K562 (cell line): ENCODE measurements at regions not wholly inside any gene's neighbourhood (a gene's known extent, or its start where the extent isn't known, plus 50 kb on each side); places are given as distances from the start of the nearest gene placed in this dataset.

Source experiments
- ATAC-seq: fragments of 200-7000 bp; cut with Tn5 transposase; 3 replicates; pipeline ENCODE4 v1.9.1; 2020; ENCODE audit warnings: moderate library complexity
- BruUV-seq: library from RNA; stranded (reverse); fragments of 400-500 nt; replicated peaks from 2 replicates; lab custom pipeline; 2021; lab: Mats Ljungman, UMichigan
- CTCF ChIA-PET: fragments of 300-600 bp; formaldehyde crosslinking; extraction: SDS; loops from one replicate; lab custom pipeline; 2021; ENCODE audit warnings: low intra/inter-chr PET ratio; lab: Yijun Ruan, JAX
- POLR2A ChIA-PET: fragments of 300-600, 350-650 bp; sonication (Branson Sonifier 250); formaldehyde crosslinking; extraction: SDS; loops from one replicate; lab custom pipeline; 2021; ENCODE audit warnings: antibody characterized with exemption, inconsistent platforms; lab: Yijun Ruan, JAX
- DNase-seq, 4 experiments: peaks; one replicate each; pipeline versions ENCODE4 v3.0.0 to v3.0.0-alpha.2; 2011 to 2018; ENCODE audit warnings: low spot score in 3 of 4, mixed read lengths in 3 of 4; ENCODE audit errors: extremely low read depth in 1 of 4
- FAIRE-seq: peaks from 2 replicates; lab custom pipeline; 2011; peaks lifted over from hg19 to GRCh38; lab: Jason Lieb, UNC
- H2AFZ ChIP-seq: 2 replicates; pipeline ENCODE4 v1.6.0; 2011; ENCODE audit warnings: low read depth, low read length, control low read depth, inconsistent platforms
- H3K27ac ChIP-seq: fragments of 200-600 bp; 3 replicates; pipeline ENCODE4 v1.8.0; 2011; ENCODE audit warnings: low read depth, mild to moderate bottlenecking, control low read depth, inconsistent platforms, low read length, moderate library complexity, mixed read lengths; ENCODE audit errors: extremely low read depth
- H3K27me3 ChIP-seq, 2 experiments: fragments of 300-600 bp in 1 of 2; 2 replicates in 1 of 2; 3 replicates in 1 of 2; pipeline versions ENCODE4 v1.6.0 to v1.8.0; 2011; ENCODE audit warnings: inconsistent platforms in 2 of 2, low read length in 2 of 2, mild to moderate bottlenecking in 1 of 2, mixed read lengths in 1 of 2, moderate library complexity in 1 of 2; ENCODE audit not compliant: control insufficient read depth in 2 of 2, insufficient read depth in 2 of 2
- H3K36me3 ChIP-seq: fragments of 300-600 bp; 3 replicates; pipeline ENCODE4 v1.8.0; 2011; ENCODE audit warnings: mild to moderate bottlenecking, low read length, inconsistent platforms; ENCODE audit not compliant: control insufficient read depth, insufficient read depth
- H3K4me1 ChIP-seq, 2 experiments: fragments of 200-600 bp in 1 of 2; replicated peaks in 1 of 2; 2 replicates in 1 of 2; 3 replicates in 1 of 2; pipeline versions ENCODE4 v1.5.1 to v1.8.0; 2011; ENCODE audit warnings: inconsistent platforms in 2 of 2, low read length in 2 of 2, mild to moderate bottlenecking in 1 of 2, mixed read lengths in 1 of 2, moderate library complexity in 1 of 2; ENCODE audit not compliant: control insufficient read depth in 2 of 2, insufficient read depth in 2 of 2
- H3K4me2 ChIP-seq: 2 replicates; pipeline ENCODE4 v1.6.1; 2011; ENCODE audit warnings: low read length, control low read depth, inconsistent platforms, mixed read lengths; ENCODE audit not compliant: insufficient read depth
- H3K4me3 ChIP-seq: fragments of 200-600 bp; sonication (generic), shearing (Covaris generic); 2 replicates; pipeline ENCODE4 v1.5.1; 2016; ENCODE audit warnings: control low read depth, inconsistent platforms
- H3K79me2 ChIP-seq: fragments of 200-600 bp; 3 replicates; pipeline ENCODE4 v1.8.0; 2011; ENCODE audit warnings: low read length, inconsistent platforms; ENCODE audit not compliant: control insufficient read depth, insufficient read depth
- H3K9ac ChIP-seq, 2 experiments: 2 replicates each; pipeline versions ENCODE4 v1.6.0 to v1.6.1; 2011; ENCODE audit warnings: low read depth in 2 of 2, low read length in 2 of 2, control low read depth in 1 of 2, inconsistent platforms in 1 of 2, mild to moderate bottlenecking in 1 of 2, mixed read lengths in 1 of 2; ENCODE audit not compliant: insufficient read depth in 1 of 2
- H3K9me1 ChIP-seq: one replicate; pipeline ENCODE4 v1.6.0; 2011; ENCODE audit warnings: inconsistent platforms, mild to moderate bottlenecking, low read length, moderate library complexity; ENCODE audit not compliant: control insufficient read depth, insufficient read depth
- H3K9me3 ChIP-seq: replicated peaks from 2 replicates; pipeline ENCODE4 v1.5.1; 2011; ENCODE audit warnings: low read depth, low read length, inconsistent platforms; ENCODE audit not compliant: control insufficient read depth, insufficient read depth
- H4K20me1 ChIP-seq: replicated peaks from 2 replicates; pipeline ENCODE4 v1.6.1; 2011; ENCODE audit warnings: low read length, inconsistent platforms, mixed read lengths; ENCODE audit not compliant: control insufficient read depth, insufficient read depth
- CEBPG ChIP-seq, 3 experiments: fragments of 200-800 bp in 1 of 3; sonication (Bioruptor generic) in 1 of 3; sonication (generic) in 1 of 3; formaldehyde crosslinking in 1 of 3; IDR thresholded peaks in 2 of 3; conservative IDR thresholded peaks in 1 of 3; 2 replicates each; pipeline versions ENCODE4 v1.6.1 to v1.8.0; 2016 to 2022; ENCODE audit warnings: missing compliant biosample characterization in 2 of 3, missing genetic modification characterization in 2 of 3, mild to moderate bottlenecking in 1 of 3, missing genetic modification reagents in 1 of 3
- FOSL1 ChIP-seq: fragments of 200-800 bp; sonication (Bioruptor generic); conservative IDR thresholded peaks from 2 replicates; pipeline ENCODE4 v1.6.1; 2016; ENCODE audit warnings: missing genetic modification characterization, missing compliant biosample characterization
- KDM1A ChIP-seq, 2 experiments: fragments of 450-650 bp; IDR thresholded peaks; 2 replicates each; pipeline ENCODE4 v1.6.1; 2016; ENCODE audit warnings: mild to moderate bottlenecking in 2 of 2
- KDM2B ChIP-seq: fragments of 250-450 bp; sonication (Bioruptor Pico); IDR thresholded peaks from 2 replicates; pipeline ENCODE4 v1.8.0; 2021; ENCODE audit warnings: mild to moderate bottlenecking, moderate library complexity
- MYC ChIP-seq, 2 experiments: fragments of 250-450 bp in 1 of 2; sonication (Bioruptor Pico) in 1 of 2; IDR thresholded peaks; 2 replicates each; pipeline versions ENCODE4 v1.5.1 to v1.6.1; 2012 to 2021; ENCODE audit warnings: low read depth in 2 of 2, borderline replicate concordance in 1 of 2, improper control_type of control experiment in 1 of 2, low read length in 1 of 2, mild to moderate bottlenecking in 1 of 2, moderate library complexity in 1 of 2
- PHB2 ChIP-seq: fragments of 450-650 bp; IDR thresholded peaks from 2 replicates; pipeline ENCODE4 v1.6.1; 2017; ENCODE audit warnings: low read depth
- SMARCE1 ChIP-seq: fragments of 450-650 bp; IDR thresholded peaks from 2 replicates; pipeline ENCODE4 v1.7.1; 2016; ENCODE audit warnings: mild to moderate bottlenecking
- in situ Hi-C: fragments of 300-500 bp; cut with MboI; formaldehyde crosslinking; loops from 4 replicates; pipeline ENCODE4 v1.15.0; 2018; ENCODE audit warnings: inconsistent platforms, mixed read lengths
- intact Hi-C: fragments of 100-400 bp; cut with micrococcal nuclease; formaldehyde crosslinking; loops from 2 replicates; pipeline ENCODE4 v1.14.2; 2022
- TF ChIP-seq, protein P1 (sequence below): fragments of 250-450 bp; sonication (Bioruptor Pico); IDR thresholded peaks from 2 replicates; pipeline ENCODE4 v1.4.0; 2020; ENCODE audit warnings: borderline replicate concordance

DNA sequence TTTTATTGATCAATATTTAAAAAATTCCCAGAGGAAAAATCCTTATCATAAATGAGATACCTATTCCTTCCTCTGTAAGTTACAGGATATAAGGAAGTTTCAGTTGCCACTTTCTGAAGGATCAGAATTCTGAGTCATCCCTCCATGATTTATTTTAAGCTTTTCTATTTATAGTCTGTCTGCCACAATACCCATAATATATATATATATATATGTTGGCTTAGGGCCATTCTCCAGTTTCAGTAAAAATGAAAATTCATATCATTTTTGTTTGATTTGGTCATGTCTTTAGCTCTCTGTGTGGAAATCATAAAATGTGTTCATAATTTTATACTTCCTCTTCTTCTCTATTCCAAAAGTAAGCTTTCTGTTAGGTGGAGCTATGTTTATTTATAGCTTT lies 215.8 kb upstream of the CYLC2 start:
- ATAC-seq: no peak
- TF ChIP-seq, protein P1, sequence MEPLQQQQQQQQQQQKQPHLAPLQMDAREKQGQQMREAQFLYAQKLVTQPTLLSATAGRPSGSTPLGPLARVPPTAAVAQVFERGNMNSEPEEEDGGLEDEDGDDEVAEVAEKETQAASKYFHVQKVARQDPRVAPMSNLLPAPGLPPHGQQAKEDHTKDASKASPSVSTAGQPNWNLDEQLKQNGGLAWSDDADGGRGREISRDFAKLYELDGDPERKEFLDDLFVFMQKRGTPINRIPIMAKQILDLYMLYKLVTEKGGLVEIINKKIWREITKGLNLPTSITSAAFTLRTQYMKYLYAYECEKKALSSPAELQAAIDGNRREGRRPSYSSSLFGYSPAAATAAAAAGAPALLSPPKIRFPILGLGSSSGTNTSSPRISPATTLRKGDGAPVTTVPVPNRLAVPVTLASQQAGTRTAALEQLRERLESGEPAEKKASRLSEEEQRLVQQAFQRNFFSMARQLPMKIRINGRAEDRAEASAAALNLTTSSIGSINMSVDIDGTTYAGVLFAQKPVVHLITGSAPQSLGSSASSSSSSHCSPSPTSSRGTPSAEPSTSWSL: no peak
- TF ChIP-seq KDM2B (CRISPR knock-in tag): no peak
- no peak for TF ChIP-seq SMARCE1
- no peak for TF ChIP-seq CEBPG (CRISPR knock-in tag; IDR thresholded peaks at IDR 0.05)
- TF ChIP-seq CEBPG (tag; conservative IDR thresholded peaks at IDR 0.05 in 1 of 2, IDR thresholded peaks at IDR 0.05 in 1 of 2): no peak
- TF ChIP-seq PHB2: no peak
- no peak for TF ChIP-seq FOSL1 (tag)
- TF ChIP-seq KDM1A (IDR thresholded peaks at IDR 0.05): no peak
- TF ChIP-seq MYC (IDR thresholded peaks at IDR 0.05; ENCODE audit: low read depth, low read length): no peak
- no peak for TF ChIP-seq MYC (CRISPR knock-in tag; IDR thresholded peaks at IDR 0.05; ENCODE audit: borderline replicate concordance, low read depth)
- H3K4me1 ChIP-seq: no peaks in the 10 kb centered on the region
- no peaks in the 10 kb centered on the region; the same call in 1 of the 2 replicates for H3K9me3 ChIP-seq
- intact Hi-C loops: no loop called here
- CTCF ChIA-PET: no interaction called here
- no peaks in the 10 kb centered on the region for H3K36me3 ChIP-seq
- H3K4me2 ChIP-seq: no peak overlapping the region
- POLR2A ChIA-PET: no interaction called here
- H3K4me3 ChIP-seq: no peak overlapping the region
- no TSS peak for BruUV-seq
- H3K9ac ChIP-seq: no peak overlapping the region
- H3K27ac ChIP-seq: no peak overlapping the region
- H4K20me1 ChIP-seq: no peaks in the 10 kb centered on the region
- H3K27me3 ChIP-seq: no peaks in the 10 kb centered on the region
- no peaks in the 10 kb centered on the region for H3K9me1 ChIP-seq
- FAIRE-seq: no peak
- H2AFZ ChIP-seq: no peak overlapping the region
- in situ Hi-C loops: no loop called here
- H3K79me2 ChIP-seq: no peaks in the 10 kb centered on the region
- DNase-seq: no peak
